ENCODE measurements at regions not wholly inside any gene's neighbourhood (a gene's known extent, or its start where the extent isn't known, plus 50 kb on each side); places are given as distances from the start of the nearest gene placed in this dataset.

GRCh38 chr14:85471156-85471555 lies 58.8 kb upstream of the FLRT2 start:
- no peak overlapping the region for H3K4me3 ChIP-seq (ENCODE audit: low read depth, low read length)
- DNase-seq (ENCODE audit: low read depth): no peak
- TF ChIP-seq, protein P1, sequence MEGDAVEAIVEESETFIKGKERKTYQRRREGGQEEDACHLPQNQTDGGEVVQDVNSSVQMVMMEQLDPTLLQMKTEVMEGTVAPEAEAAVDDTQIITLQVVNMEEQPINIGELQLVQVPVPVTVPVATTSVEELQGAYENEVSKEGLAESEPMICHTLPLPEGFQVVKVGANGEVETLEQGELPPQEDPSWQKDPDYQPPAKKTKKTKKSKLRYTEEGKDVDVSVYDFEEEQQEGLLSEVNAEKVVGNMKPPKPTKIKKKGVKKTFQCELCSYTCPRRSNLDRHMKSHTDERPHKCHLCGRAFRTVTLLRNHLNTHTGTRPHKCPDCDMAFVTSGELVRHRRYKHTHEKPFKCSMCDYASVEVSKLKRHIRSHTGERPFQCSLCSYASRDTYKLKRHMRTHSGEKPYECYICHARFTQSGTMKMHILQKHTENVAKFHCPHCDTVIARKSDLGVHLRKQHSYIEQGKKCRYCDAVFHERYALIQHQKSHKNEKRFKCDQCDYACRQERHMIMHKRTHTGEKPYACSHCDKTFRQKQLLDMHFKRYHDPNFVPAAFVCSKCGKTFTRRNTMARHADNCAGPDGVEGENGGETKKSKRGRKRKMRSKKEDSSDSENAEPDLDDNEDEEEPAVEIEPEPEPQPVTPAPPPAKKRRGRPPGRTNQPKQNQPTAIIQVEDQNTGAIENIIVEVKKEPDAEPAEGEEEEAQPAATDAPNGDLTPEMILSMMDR (IDR thresholded peaks at IDR 0.05; ENCODE audit: insufficient read depth, low read depth, low read length, missing control alignments): no peak

GRCh38 chr14:85471744-85472143 lies 58.2 kb upstream of the FLRT2 start:
- TF ChIP-seq, protein P1 (IDR thresholded peaks at IDR 0.05; ENCODE audit: insufficient read depth, low read depth, low read length, missing control alignments): no peak
- no peak overlapping the region for H3K4me3 ChIP-seq (ENCODE audit: low read depth, low read length)
- no peak for DNase-seq (ENCODE audit: low read depth)

GRCh38 chr14:85474431-85474830 lies 55.5 kb upstream of the FLRT2 start:
- no peak for DNase-seq (ENCODE audit: low read depth)
- TF ChIP-seq, protein P1 (IDR thresholded peaks at IDR 0.05; ENCODE audit: insufficient read depth, low read depth, low read length, missing control alignments): no peak
- H3K4me3 ChIP-seq (ENCODE audit: low read depth, low read length): no peak overlapping the region

DNA sequence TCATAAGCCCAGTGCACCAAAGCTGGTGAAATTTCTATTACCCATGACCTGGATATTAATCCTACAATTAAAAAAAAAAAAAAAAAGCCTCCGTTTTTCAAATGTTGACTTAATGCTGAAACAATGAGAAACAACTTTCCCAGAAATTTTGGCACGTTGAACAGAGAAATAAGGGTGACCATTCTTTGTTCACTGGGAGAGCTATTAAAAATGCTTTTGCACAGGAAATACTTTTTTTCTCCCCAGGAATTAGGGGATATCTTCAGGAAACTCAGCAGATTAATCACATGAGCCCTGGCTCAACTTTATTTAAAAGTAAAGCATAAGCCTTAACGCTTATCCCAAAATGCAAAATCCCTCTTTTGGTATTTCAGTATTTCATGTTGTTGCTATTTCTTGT lies 54.8 kb upstream of the FLRT2 start:
- H3K4me3 ChIP-seq (ENCODE audit: low read depth, low read length): no peak overlapping the region
- TF ChIP-seq, protein P1 (IDR thresholded peaks at IDR 0.05; ENCODE audit: insufficient read depth, low read depth, low read length, missing control alignments): no peak
- DNase-seq (ENCODE audit: low read depth): no peak

GRCh38 chr14:85479306-85479705 lies 50.6 kb upstream of the FLRT2 start:
- DNase-seq (ENCODE audit: low read depth): no peak
- TF ChIP-seq, protein P1 (IDR thresholded peaks at IDR 0.05; ENCODE audit: insufficient read depth, low read depth, low read length, missing control alignments): no peak
- no peak overlapping the region for H3K4me3 ChIP-seq (ENCODE audit: low read depth, low read length)

DNA sequence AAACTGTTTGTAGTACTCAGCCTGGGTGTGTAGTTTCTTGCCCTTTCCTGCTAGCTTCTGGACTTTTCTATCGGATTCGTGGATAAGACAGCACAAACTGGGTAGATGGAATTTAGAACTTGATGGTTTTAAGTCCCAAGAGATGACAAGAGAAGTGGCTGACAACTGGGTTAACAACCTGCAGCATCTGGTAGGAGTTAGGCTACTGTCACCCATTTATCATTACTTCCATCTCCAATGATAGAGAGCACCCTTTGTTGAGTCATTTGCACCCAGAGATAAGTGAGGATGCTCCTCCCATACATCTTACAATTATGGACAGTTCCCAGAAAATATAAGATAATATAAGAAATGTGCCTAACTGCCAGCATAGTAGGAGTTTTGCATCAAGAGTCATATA lies 50.2 kb upstream of the FLRT2 start:
- no peak overlapping the region for H3K4me3 ChIP-seq (ENCODE audit: low read depth, low read length)
- TF ChIP-seq, protein P1 (IDR thresholded peaks at IDR 0.05; ENCODE audit: insufficient read depth, low read depth, low read length, missing control alignments): no peak
- DNase-seq (ENCODE audit: low read depth): no peak

All from GM12865 (cell line).